C4-2B (cell line): ENCODE measurements at regions not wholly inside any gene's neighbourhood (a gene's known extent, or its start where the extent isn't known, plus 50 kb on each side); places are given as distances from the start of the nearest gene placed in this dataset.

Experiments
- CTCF ChIP-seq: fragments of 450-650 bp; conservative IDR thresholded peaks from 2 replicates; pipeline ENCODE4 v1.5.1; 2017; ENCODE audit warnings: mild to moderate bottlenecking
- ZFX ChIP-seq: fragments of 450-650 bp; IDR thresholded peaks from 2 replicates; pipeline ENCODE4 v1.6.1; 2017

DNA sequence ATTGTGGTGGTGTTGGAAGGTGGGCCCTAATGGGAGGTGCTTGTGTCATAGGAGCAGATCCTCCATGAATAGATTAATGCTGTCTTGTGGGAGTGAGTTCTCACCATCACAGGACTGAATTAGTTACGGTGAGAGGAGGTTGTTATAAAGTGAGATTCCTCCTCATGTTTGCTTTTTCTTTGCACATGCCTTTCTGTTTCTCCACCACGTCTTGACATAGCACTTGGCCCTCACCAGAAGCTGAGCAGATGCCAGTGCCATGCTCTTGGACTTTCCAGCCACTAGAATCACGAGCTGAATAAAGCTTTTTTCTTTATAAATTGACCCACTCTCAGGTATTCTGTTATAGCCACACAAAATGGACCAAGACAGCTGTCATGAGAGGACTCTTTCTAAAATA, 194.8 kb downstream of the PTPRU start:
- TF ChIP-seq CTCF (no peak), ZFX (no peak)
